ENCODE measurements at regions not wholly inside any gene's neighbourhood (a gene's known extent, or its start where the extent isn't known, plus 50 kb on each side); places are given as distances from the start of the nearest gene placed in this dataset.

- in situ Hi-C loops (cut with HindIII; ENCODE audit: extremely low pct_ligation_motif_present, low pct_unique_long_range_greater_than_20kb) (no loop called here), intact Hi-C loops (cut with micrococcal nuclease; ENCODE audit: unreplicated experiment) (no loop called here)
- H4K20me1 ChIP-seq (ENCODE audit: insufficient read depth, low read length): no peaks in the 10 kb centered on the region
- no peak overlapping the region for H3K9ac ChIP-seq (ENCODE audit: insufficient read depth, low read depth, low read length)
- POLR2A ChIA-PET: no interaction called here
- DNase-seq (ENCODE audit: low spot score) (no peak), ATAC-seq (no peak), FAIRE-seq (no peak)
- 0% methylated on average over 2 of the region's 2 CpGs for WGBS (ENCODE audit: low lambda C conversion rate)
- H3K27ac ChIP-seq (ENCODE audit: extremely low read length, insufficient read depth, low read length): no peak overlapping the region
- no peak overlapping the region for H2AFZ ChIP-seq (ENCODE audit: low read length)
- H3K79me2 ChIP-seq (ENCODE audit: insufficient read depth, low read length): no peaks in the 10 kb centered on the region
- H3K27me3 ChIP-seq (ENCODE audit: control insufficient read depth in 1 of 2, insufficient read depth in 2 of 2, low read length in 2 of 2): no peaks in the 10 kb centered on the region
- H3K4me1 ChIP-seq (ENCODE audit: insufficient read depth, low read length): no peaks in the 10 kb centered on the region
- H3K9me3 ChIP-seq (ENCODE audit: low read length): peaks cover 20% of the 10 kb centered on the region; the same call in 1 of the 2 replicates
- no peak overlapping the region for H3K4me2 ChIP-seq (ENCODE audit: low read depth, low read length)
- TF ChIP-seq ZBTB7B (CRISPR knock-in tag; IDR thresholded peaks at IDR 0.05) (no peak), SIN3B (IDR thresholded peaks at IDR 0.05; ENCODE audit: low read length) (no peak), ZNF446 (CRISPR knock-in tag; IDR thresholded peaks at IDR 0.05) (no peak), ZNF503 (CRISPR knock-in tag; IDR thresholded peaks at IDR 0.05) (no peak), ZNF577 (CRISPR knock-in tag; IDR thresholded peaks at IDR 0.05; ENCODE audit: borderline replicate concordance, low read depth) (no peak), TEAD3 (CRISPR knock-in tag; optimal IDR thresholded peaks at IDR 0.05; ENCODE audit: borderline replicate concordance) (no peak), ZNF274 (CRISPR knock-in tag; IDR thresholded peaks at IDR 0.05) (no peak)
- no peak overlapping the region for H3K4me3 ChIP-seq (replicated peaks in 1 of 3; ENCODE audit: insufficient read depth in 1 of 3, low read depth in 2 of 3, low read length in 3 of 3)
- no TSS peak for BruUV-seq (replicated peaks)
- no peaks in the 10 kb centered on the region for H3K36me3 ChIP-seq (replicated peaks in 1 of 2; ENCODE audit: control insufficient read depth in 1 of 2, insufficient read depth in 2 of 2, low read length in 2 of 2)
- CTCF ChIA-PET (ENCODE audit: low intra/inter-chr PET ratio, low total read pairs): no interaction called here
Observed at GRCh38 chr15:95793231-95793630, 537.3 kb upstream of the NR2F2 start.

GRCh38 chr15:95795386-95795785 lies 535.1 kb upstream of the NR2F2 start:
- Histone ChIP-seq H3K79me2 (ENCODE audit: insufficient read depth, low read length) (no peaks in the 10 kb centered on the region), H3K9me3 (ENCODE audit: low read length) (peaks cover 22% of the 10 kb centered on the region), H3K4me1 (ENCODE audit: insufficient read depth, low read length) (no peaks in the 10 kb centered on the region), H4K20me1 (ENCODE audit: insufficient read depth, low read length) (no peaks in the 10 kb centered on the region), H3K4me3 (replicated peaks in 1 of 3; ENCODE audit: insufficient read depth in 1 of 3, low read depth in 2 of 3, low read length in 3 of 3) (no peak overlapping the region), H3K27me3 (ENCODE audit: control insufficient read depth in 1 of 2, insufficient read depth in 2 of 2, low read length in 2 of 2) (no peaks in the 10 kb centered on the region), H2AFZ (ENCODE audit: low read length) (no peak overlapping the region), H3K4me2 (ENCODE audit: low read depth, low read length) (no peak overlapping the region), H3K36me3 (replicated peaks in 1 of 2; ENCODE audit: control insufficient read depth in 1 of 2, insufficient read depth in 2 of 2, low read length in 2 of 2) (no peaks in the 10 kb centered on the region), H3K9ac (ENCODE audit: insufficient read depth, low read depth, low read length) (no peak overlapping the region), H3K27ac (ENCODE audit: extremely low read length, insufficient read depth, low read length) (no peak overlapping the region)
- FAIRE-seq: no peak
- ATAC-seq: no peak
- WGBS (ENCODE audit: low lambda C conversion rate): 3% methylated on average over 1 of the region's 1 CpG
- no peak for DNase-seq (ENCODE audit: low spot score)
- ChIA-PET CTCF (ENCODE audit: low intra/inter-chr PET ratio, low total read pairs) (no interaction called here), POLR2A (no interaction called here)
- in situ Hi-C loops (cut with HindIII; ENCODE audit: extremely low pct_ligation_motif_present, low pct_unique_long_range_greater_than_20kb): no loop called here
- BruUV-seq (replicated peaks): no TSS peak
- intact Hi-C loops (cut with micrococcal nuclease; ENCODE audit: unreplicated experiment): no loop called here
- no peak for TF ChIP-seq GMEB2 (CRISPR knock-in tag; IDR thresholded peaks at IDR 0.05; ENCODE audit: low read depth)
- no peak for TF ChIP-seq ZNF652 (CRISPR knock-in tag; IDR thresholded peaks at IDR 0.05; ENCODE audit: borderline replicate concordance, low read depth)
- TF ChIP-seq CENPBD1 (CRISPR knock-in tag; IDR thresholded peaks at IDR 0.05; ENCODE audit: borderline replicate concordance, low read depth): no peak
- no peak for TF ChIP-seq ZNF275 (CRISPR knock-in tag; IDR thresholded peaks at IDR 0.05; ENCODE audit: borderline replicate concordance)
- TF ChIP-seq PPARG (CRISPR knock-in tag; conservative IDR thresholded peaks at IDR 0.05): no peak
- no peak for TF ChIP-seq PRPF4 (IDR thresholded peaks at IDR 0.05; ENCODE audit: low read depth, low read length, poor library complexity, severe bottlenecking)
- no peak for TF ChIP-seq ZIK1 (CRISPR knock-in tag; IDR thresholded peaks at IDR 0.05; ENCODE audit: borderline replicate concordance, low read depth)
- TF ChIP-seq ZNF580 (CRISPR knock-in tag; IDR thresholded peaks at IDR 0.05; ENCODE audit: borderline replicate concordance, low read depth): no peak
